HEK293 (cell line): ENCODE measurements at regions not wholly inside any gene's neighbourhood (a gene's known extent, or its start where the extent isn't known, plus 50 kb on each side); places are given as distances from the start of the nearest gene placed in this dataset.
"Not testable (repeated sequence)": the region's sequence is repeated elsewhere in the genome, so short reads cannot be mapped to it uniquely, and the experiment has no call there.

Experiments used
- CTCF ChIA-PET: fragments of 350-600 bp; formaldehyde crosslinking; extraction: SDS; loops from one replicate; lab custom pipeline; 2021; ENCODE audit warnings: antibody characterized with exemption; lab: Yijun Ruan, JAX
- POLR2A ChIA-PET: fragments of 300-600 bp; formaldehyde crosslinking; extraction: SDS; loops from one replicate; lab custom pipeline; 2020; ENCODE audit warnings: antibody characterized with exemption, inconsistent platforms; lab: Yijun Ruan, JAX
- H3K27ac ChIP-seq: fragments of 200-500 bp; sonication (Bioruptor generic); 2 replicates; pipeline ENCODE4 v1.5.1; 2014; ENCODE audit warnings: low read depth, low read length, control low read depth, inconsistent platforms; ENCODE audit errors: extremely low read depth
- H3K36me3 ChIP-seq, 2 experiments: fragments of 200-500 bp in 1 of 2; sonication (Bioruptor generic) in 1 of 2; 1 replicate in 1 of 2; 2 replicates in 1 of 2; pipeline ENCODE4 v1.5.1; 2014 to 2017; ENCODE audit warnings: inconsistent platforms in 2 of 2, low read length in 2 of 2; ENCODE audit not compliant: control insufficient read depth in 2 of 2, insufficient read depth in 1 of 2
- H3K4me1 ChIP-seq: fragments of 200-500 bp; sonication (Bioruptor generic); 2 replicates; pipeline ENCODE4 v1.5.1; 2014; ENCODE audit warnings: mild to moderate bottlenecking, low read length, inconsistent platforms; ENCODE audit not compliant: control insufficient read depth, insufficient read depth
- H3K4me3 ChIP-seq: 2 replicates; pipeline ENCODE4 v1.5.1; 2011; ENCODE audit warnings: low read depth, mild to moderate bottlenecking, control low read depth, low read length, moderate library complexity
- H3K9me3 ChIP-seq: fragments of 200-500 bp; sonication (Bioruptor generic); 2 replicates; pipeline ENCODE4 v1.5.1; 2014; ENCODE audit warnings: low read depth, low read length, inconsistent platforms; ENCODE audit not compliant: control insufficient read depth, insufficient read depth
- EGR2 ChIP-seq: fragments of 450-650 bp; formaldehyde crosslinking; IDR thresholded peaks from 2 replicates; pipeline ENCODE4 v1.5.1; 2016; ENCODE audit warnings: low read depth, missing biosample characterization, missing genetic modification characterization
- GLI4 ChIP-seq: fragments of 450-650 bp; formaldehyde crosslinking; IDR thresholded peaks from 2 replicates; pipeline ENCODE4 v1.5.1; 2016; ENCODE audit warnings: missing biosample characterization, missing genetic modification characterization
- HOXA7 ChIP-seq: sonication (generic); formaldehyde crosslinking; IDR thresholded peaks from 2 replicates; pipeline ENCODE4 v1.8.1; 2022; ENCODE audit warnings: missing genetic modification reagents, borderline replicate concordance
- MZF1 ChIP-seq: fragments of 450-650 bp; formaldehyde crosslinking; IDR thresholded peaks from 2 replicates; pipeline ENCODE4 v1.5.1; 2017; ENCODE audit warnings: missing biosample characterization, missing genetic modification characterization, borderline replicate concordance
- SETDB1 ChIP-seq: IDR thresholded peaks from one replicate; pipeline ENCODE4 v1.6.1; 2017; ENCODE audit warnings: mild to moderate bottlenecking, low read length, moderate library complexity, mixed read lengths; ENCODE audit not compliant: insufficient read length
- TCF7L2 ChIP-seq: IDR thresholded peaks from 2 replicates; pipeline ENCODE4 v1.6.1; 2011; ENCODE audit warnings: low read depth, mild to moderate bottlenecking, inconsistent platforms, low read length, moderate library complexity, borderline replicate concordance
- ZBTB17 ChIP-seq: fragments of 450-650 bp; formaldehyde crosslinking; IDR thresholded peaks from 2 replicates; pipeline ENCODE4 v1.5.1; 2016; ENCODE audit warnings: missing biosample characterization, missing genetic modification characterization
- ZFP37 ChIP-seq: fragments of 450-650 bp; formaldehyde crosslinking; IDR thresholded peaks from 2 replicates; pipeline ENCODE4 v1.5.1; 2016; ENCODE audit warnings: missing biosample characterization, missing genetic modification characterization
- ZNF148 ChIP-seq: fragments of 450-650 bp; formaldehyde crosslinking; IDR thresholded peaks from 2 replicates; pipeline ENCODE4 v1.5.0; 2017; ENCODE audit warnings: missing biosample characterization, missing genetic modification characterization, borderline replicate concordance
- ZNF174 ChIP-seq: fragments of 450-650 bp; formaldehyde crosslinking; IDR thresholded peaks from 2 replicates; pipeline ENCODE4 v1.5.0; 2017; ENCODE audit warnings: missing biosample characterization, mild to moderate bottlenecking, missing genetic modification characterization
- ZNF223 ChIP-seq: fragments of 450-650 bp; formaldehyde crosslinking; IDR thresholded peaks from 2 replicates; pipeline ENCODE4 v1.5.1; 2016; ENCODE audit warnings: missing biosample characterization, missing genetic modification characterization
- ZNF24 ChIP-seq: fragments of 450-650 bp; formaldehyde crosslinking; IDR thresholded peaks from 2 replicates; pipeline ENCODE4 v1.5.1; 2016; ENCODE audit warnings: missing biosample characterization, missing genetic modification characterization
- ZNF292 ChIP-seq: fragments of 450-650 bp; formaldehyde crosslinking; IDR thresholded peaks from 2 replicates; pipeline ENCODE4 v1.5.1; 2016; ENCODE audit warnings: low read depth, missing biosample characterization, missing genetic modification characterization, borderline replicate concordance
- ZNF341 ChIP-seq: fragments of 450-650 bp; formaldehyde crosslinking; IDR thresholded peaks from 2 replicates; pipeline ENCODE4; 2016; ENCODE audit warnings: low read depth, missing biosample characterization, missing genetic modification characterization
- ZNF354C ChIP-seq: fragments of 450-650 bp; formaldehyde crosslinking; IDR thresholded peaks from 2 replicates; pipeline ENCODE4 v1.5.1; 2016; ENCODE audit warnings: missing biosample characterization, missing genetic modification characterization, low read depth, borderline replicate concordance
- ZNF394 ChIP-seq: fragments of 450-650 bp; formaldehyde crosslinking; IDR thresholded peaks from 2 replicates; pipeline ENCODE4 v1.5.1; 2016; ENCODE audit warnings: missing biosample characterization, missing genetic modification characterization, mild to moderate bottlenecking, moderate library complexity, borderline replicate concordance
- ZNF555 ChIP-seq: fragments of 450-650 bp; formaldehyde crosslinking; conservative IDR thresholded peaks from 2 replicates; pipeline ENCODE4 v1.5.1; 2017; ENCODE audit warnings: missing biosample characterization, mild to moderate bottlenecking, missing genetic modification characterization, inconsistent platforms
- ZNF571 ChIP-seq: fragments of 450-650 bp; formaldehyde crosslinking; IDR thresholded peaks from 2 replicates; pipeline ENCODE4 v1.5.0; 2017; ENCODE audit warnings: missing biosample characterization, missing genetic modification characterization
- ZNF664 ChIP-seq: fragments of 450-650 bp; formaldehyde crosslinking; IDR thresholded peaks from 2 replicates; pipeline ENCODE4 v1.5.1; 2016; ENCODE audit warnings: missing biosample characterization, missing genetic modification characterization
- ZNF692 ChIP-seq: fragments of 450-650 bp; formaldehyde crosslinking; IDR thresholded peaks from 2 replicates; pipeline ENCODE4 v1.5.1; 2016; ENCODE audit warnings: missing biosample characterization, missing genetic modification characterization
- ZNF701 ChIP-seq: fragments of 450-650 bp; formaldehyde crosslinking; IDR thresholded peaks from 2 replicates; pipeline ENCODE4 v1.5.1; 2016; ENCODE audit warnings: missing biosample characterization, missing genetic modification characterization
- ZSCAN30 ChIP-seq: fragments of 450-650 bp; IDR thresholded peaks from 2 replicates; pipeline ENCODE4 v1.5.1; 2018; ENCODE audit warnings: missing biosample characterization, mild to moderate bottlenecking, missing genetic modification characterization, moderate library complexity
- TF ChIP-seq, protein P1 (sequence below): fragments of 450-650 bp; formaldehyde crosslinking; IDR thresholded peaks from 2 replicates; pipeline ENCODE4 v1.5.1; 2016; ENCODE audit warnings: missing biosample characterization, missing genetic modification characterization, borderline replicate concordance

- Histone ChIP-seq H3K9me3 (no peaks in the 10 kb centered on the region), H3K4me1 (no peaks in the 10 kb centered on the region), H3K36me3 (no peaks in the 10 kb centered on the region), H3K27ac (no peak overlapping the region), H3K4me3 (no peak overlapping the region)
- CTCF ChIA-PET, result interaction anchor here (0.6 to 2.0 kb wide), 9 partner anchors 26 to 456 kb away, joined by 3 to 6 read pairs (median 4); no protein-coding TSS in a partner anchor
- POLR2A ChIA-PET, result interaction anchor here (0.5 kb wide), 1 partner anchor 790 kb away, joined by 3 read pairs; no protein-coding TSS in a partner anchor
- TF ChIP-seq, protein P1, sequence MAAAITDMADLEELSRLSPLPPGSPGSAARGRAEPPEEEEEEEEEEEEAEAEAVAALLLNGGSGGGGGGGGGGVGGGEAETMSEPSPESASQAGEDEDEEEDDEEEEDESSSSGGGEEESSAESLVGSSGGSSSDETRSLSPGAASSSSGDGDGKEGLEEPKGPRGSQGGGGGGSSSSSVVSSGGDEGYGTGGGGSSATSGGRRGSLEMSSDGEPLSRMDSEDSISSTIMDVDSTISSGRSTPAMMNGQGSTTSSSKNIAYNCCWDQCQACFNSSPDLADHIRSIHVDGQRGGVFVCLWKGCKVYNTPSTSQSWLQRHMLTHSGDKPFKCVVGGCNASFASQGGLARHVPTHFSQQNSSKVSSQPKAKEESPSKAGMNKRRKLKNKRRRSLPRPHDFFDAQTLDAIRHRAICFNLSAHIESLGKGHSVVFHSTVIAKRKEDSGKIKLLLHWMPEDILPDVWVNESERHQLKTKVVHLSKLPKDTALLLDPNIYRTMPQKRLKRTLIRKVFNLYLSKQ (tag by site-specific recombination), result no peak
- TF ChIP-seq ZSCAN30, result no peak
- no peak for TF ChIP-seq ZNF354C (tag by site-specific recombination)
- TF ChIP-seq MZF1 (tag by site-specific recombination), result no peak
- TF ChIP-seq ZNF292, result no peak
- no peak for TF ChIP-seq ZNF571 (tag by site-specific recombination)
- TF ChIP-seq ZNF341 (tag by site-specific recombination), result no peak
- TF ChIP-seq ZNF664 (tag by site-specific recombination), result no peak
- no peak for TF ChIP-seq TCF7L2
- no peak for TF ChIP-seq ZNF223 (tag by site-specific recombination)
- TF ChIP-seq ZFP37 (tag by site-specific recombination), result no peak
- no peak for TF ChIP-seq ZNF701 (tag by site-specific recombination)
- no peak for TF ChIP-seq HOXA7
- no peak for TF ChIP-seq ZNF555 (tag by site-specific recombination)
- no peak for TF ChIP-seq SETDB1
Observed at GRCh38 chr14:22370084-22370847, 218.8 kb downstream of the DAD1 start.

DNA sequence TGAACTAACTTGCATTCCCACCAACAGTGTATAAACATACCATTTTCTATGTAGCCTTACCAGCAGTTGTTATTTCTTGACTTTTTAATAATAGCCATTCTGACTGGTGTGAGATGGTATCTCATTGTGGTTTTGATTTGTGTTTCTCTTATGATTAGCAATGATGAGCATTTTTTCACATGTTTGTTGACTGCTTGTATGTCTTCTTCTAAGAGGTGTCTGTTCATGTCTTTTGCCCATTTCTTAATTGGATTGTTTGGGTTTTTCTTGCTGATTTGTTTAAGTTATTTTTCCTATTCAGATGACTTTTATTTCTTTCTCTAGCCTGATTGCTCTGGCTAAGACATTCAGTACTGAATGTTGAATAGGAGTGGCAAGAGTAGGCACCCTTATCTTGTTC, 230.3 kb downstream of the DAD1 start:
- Histone ChIP-seq H3K4me3 (no peak overlapping the region), H3K4me1 (no peaks in the 10 kb centered on the region), H3K9me3 (no peaks in the 10 kb centered on the region), H3K27ac (no peak overlapping the region), H3K36me3 (no peaks in the 10 kb centered on the region)
- TF ChIP-seq ZNF148 (no peak), GLI4 (tag by site-specific recombination) (no peak), ZNF692 (tag by site-specific recombination) (no peak), ZNF24 (tag by site-specific recombination) (no peak), ZNF394 (no peak), ZNF174 (tag by site-specific recombination) (no peak), EGR2 (tag by site-specific recombination) (no peak), ZBTB17 (no peak)
- CTCF ChIA-PET, result interaction anchor here (0.6 to 1.1 kb wide), 2 partner anchors 16 to 29 kb away, joined by 3 read pairs; no protein-coding TSS in a partner anchor
- POLR2A ChIA-PET, result no interaction called here

DNA sequence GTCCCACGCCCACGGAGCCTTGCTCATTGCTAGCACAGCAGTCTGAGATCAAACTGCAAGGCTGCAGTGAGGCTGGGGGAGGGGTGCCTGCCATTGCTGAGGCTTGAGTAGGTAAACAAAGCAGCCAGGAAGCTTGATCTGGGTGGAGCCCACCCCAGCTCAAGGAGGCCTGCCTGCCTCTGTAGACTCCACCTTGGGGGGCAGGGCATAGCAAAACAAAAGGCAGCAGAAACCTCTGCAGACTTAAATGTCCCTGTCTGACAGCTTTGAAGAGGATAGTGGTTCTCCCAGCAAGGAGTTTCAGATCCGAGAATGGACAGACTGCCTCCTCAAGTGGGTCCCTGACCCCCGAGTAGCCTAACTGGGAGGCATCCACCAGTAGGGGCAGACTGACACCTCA, 239.7 kb downstream of the DAD1 start:
- POLR2A ChIA-PET, H3K27ac ChIP-seq, H3K4me3 ChIP-seq, H3K36me3 ChIP-seq, H3K9me3 ChIP-seq, H3K4me1 ChIP-seq: not testable (repeated sequence)
- CTCF ChIA-PET, result interaction anchor here (1.6 kb wide), 1 partner anchor 26 kb away, joined by 5 read pairs; no protein-coding TSS in a partner anchor
